ENCODE measurements at regions not wholly inside any gene's neighbourhood (a gene's known extent, or its start where the extent isn't known, plus 50 kb on each side); places are given as distances from the start of the nearest gene placed in this dataset.

GRCh38 chr3:154013736-154014135 lies 107.5 kb upstream of the ARHGEF26 start:
- TF ChIP-seq EP300 (IDR thresholded peaks at IDR 0.05) (no peak), CTCF (IDR thresholded peaks at IDR 0.05) (no peak), POLR2A (IDR thresholded peaks at IDR 0.05; ENCODE audit: low read depth) (no peak)

All from esophagus muscularis mucosa (tissue), 4 donors.